GM10266 (cell line): ENCODE measurements at regions not wholly inside any gene's neighbourhood (a gene's known extent, or its start where the extent isn't known, plus 50 kb on each side); places are given as distances from the start of the nearest gene placed in this dataset.

Source experiments
- DNase-seq: peaks from one replicate; pipeline ENCODE4 v3.0.0; 2012; ENCODE audit errors: extremely low spot score
- TF ChIP-seq, protein P1 (sequence below): IDR thresholded peaks from 2 replicates; pipeline ENCODE4 v1.5.1; 2012; ENCODE audit warnings: mild to moderate bottlenecking, low read depth; ENCODE audit not compliant: control insufficient read depth, insufficient read depth; ENCODE audit errors: missing control alignments

DNA sequence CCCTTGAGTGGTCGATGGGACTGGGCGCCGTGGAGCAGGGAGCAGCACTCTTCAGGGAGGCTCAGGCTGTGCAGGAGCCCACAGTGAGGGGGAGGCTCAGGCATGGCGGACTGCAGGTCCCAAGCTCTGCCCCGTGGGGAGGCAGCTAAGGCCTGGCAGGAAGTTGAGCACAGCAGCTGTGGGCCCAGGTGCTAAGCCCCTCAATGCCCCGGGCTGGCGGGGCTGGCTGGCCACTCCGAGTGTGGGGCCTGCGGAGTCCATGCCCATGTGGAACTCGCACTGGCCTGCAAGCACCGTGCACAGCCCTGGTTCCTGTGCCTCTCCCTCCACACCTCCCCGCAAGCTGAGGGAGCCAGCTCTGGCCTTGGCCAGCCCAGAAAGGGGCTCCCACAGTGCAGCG lies 948.4 kb upstream of the EYS start:
- no peak for DNase-seq
- TF ChIP-seq, protein P1, sequence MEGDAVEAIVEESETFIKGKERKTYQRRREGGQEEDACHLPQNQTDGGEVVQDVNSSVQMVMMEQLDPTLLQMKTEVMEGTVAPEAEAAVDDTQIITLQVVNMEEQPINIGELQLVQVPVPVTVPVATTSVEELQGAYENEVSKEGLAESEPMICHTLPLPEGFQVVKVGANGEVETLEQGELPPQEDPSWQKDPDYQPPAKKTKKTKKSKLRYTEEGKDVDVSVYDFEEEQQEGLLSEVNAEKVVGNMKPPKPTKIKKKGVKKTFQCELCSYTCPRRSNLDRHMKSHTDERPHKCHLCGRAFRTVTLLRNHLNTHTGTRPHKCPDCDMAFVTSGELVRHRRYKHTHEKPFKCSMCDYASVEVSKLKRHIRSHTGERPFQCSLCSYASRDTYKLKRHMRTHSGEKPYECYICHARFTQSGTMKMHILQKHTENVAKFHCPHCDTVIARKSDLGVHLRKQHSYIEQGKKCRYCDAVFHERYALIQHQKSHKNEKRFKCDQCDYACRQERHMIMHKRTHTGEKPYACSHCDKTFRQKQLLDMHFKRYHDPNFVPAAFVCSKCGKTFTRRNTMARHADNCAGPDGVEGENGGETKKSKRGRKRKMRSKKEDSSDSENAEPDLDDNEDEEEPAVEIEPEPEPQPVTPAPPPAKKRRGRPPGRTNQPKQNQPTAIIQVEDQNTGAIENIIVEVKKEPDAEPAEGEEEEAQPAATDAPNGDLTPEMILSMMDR, result no peak

DNA sequence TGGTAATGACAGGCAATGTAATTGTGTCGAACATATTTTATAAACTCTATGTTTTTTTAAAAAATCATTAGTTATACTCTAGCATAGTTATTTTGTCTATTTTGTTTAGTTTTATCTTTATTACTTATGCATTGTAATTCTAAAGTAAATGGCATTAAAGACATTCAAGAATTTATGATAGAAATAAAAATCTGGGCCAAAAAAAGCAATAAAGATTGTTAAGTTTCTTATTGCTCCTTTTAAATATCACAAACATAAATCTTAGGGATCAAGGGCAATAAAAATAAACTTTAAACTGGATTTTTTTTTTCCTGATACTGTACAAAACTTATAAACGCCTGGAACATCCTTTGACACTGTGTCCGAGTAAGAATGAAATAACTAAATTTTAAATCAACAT lies 931.5 kb upstream of the EYS start:
- TF ChIP-seq, protein P1, result no peak
- DNase-seq, result no peak

DNA sequence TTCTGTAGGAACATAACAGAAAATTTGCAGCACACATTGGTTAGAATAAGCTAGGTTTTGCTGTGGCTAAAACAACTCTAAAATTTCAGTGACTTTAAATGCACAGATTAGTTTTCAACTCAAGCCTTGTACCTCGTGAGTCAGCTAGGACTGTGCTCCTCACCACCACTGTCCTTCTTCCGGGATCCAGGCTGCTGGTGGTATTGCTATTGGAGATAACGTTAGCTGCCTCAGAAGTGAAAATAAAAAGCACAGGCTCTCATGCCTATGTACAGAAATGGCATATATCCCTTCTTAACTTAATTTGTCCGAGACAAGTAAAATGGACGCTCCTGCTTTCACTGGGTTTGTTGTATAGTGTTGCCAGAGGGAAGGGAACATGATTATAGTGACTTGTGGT lies 931.1 kb upstream of the EYS start:
- no peak for DNase-seq
- TF ChIP-seq, protein P1, result no peak

DNA sequence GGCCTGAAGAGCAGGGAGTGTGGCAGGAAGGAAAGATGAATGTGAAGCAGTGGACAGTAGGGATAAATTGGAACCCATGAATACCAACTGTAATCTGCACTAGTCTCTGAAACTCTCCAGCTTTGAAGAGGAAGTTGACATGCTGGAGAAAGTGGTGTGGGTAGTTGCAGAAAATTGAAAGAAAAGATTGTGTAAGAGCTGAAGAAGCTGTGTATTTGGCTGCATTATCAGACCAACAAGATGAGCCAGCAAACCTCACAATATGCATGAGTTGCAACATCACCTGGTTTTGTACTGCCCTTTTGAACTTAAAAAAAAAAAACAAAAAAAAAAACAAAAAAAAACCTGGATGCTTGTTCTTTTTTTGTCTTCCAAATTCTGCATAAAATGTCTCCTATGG lies 921.9 kb upstream of the EYS start:
- DNase-seq, result no peak
- TF ChIP-seq, protein P1, result no peak

DNA sequence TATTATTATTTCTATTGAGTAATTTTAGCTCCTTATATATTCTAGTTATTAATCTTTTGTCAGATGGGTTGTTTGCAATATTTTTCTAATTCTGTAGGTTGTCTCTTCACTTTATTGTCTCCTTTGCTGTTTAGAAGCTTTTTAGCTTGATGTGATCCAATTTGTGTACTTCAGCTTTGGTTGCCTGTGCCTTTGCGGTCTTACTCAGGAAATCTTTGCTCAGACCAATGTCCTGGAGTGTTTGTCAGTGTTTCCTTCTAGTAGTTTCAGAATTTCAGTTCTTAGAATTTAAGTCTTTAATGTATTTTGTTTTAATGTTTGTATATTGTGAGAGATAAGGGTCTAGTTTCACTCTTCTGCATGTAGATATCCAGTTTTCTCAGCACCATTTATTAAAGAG lies 916.0 kb upstream of the EYS start:
- TF ChIP-seq, protein P1, result no peak
- DNase-seq, result no peak

DNA sequence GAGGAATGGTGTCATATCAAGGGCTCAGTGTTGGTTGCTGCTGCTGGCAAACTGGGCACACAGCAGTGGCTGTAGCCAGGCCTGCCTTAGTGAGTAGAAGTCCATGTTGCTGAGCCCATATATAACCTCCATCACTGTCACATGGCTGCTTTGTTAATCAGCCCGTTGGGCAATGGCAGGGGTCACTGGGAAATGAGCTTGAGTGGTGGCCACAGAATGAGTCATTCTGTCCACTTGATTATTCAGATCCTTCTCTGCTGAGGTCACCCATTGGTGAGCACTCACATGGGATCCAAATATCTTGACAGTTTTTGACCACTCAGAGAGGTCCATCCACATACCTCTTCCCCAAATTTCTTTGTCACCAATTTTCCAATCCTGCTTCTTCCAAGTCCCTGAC lies 898.9 kb upstream of the EYS start:
- TF ChIP-seq, protein P1, result no peak
- DNase-seq, result no peak

DNA sequence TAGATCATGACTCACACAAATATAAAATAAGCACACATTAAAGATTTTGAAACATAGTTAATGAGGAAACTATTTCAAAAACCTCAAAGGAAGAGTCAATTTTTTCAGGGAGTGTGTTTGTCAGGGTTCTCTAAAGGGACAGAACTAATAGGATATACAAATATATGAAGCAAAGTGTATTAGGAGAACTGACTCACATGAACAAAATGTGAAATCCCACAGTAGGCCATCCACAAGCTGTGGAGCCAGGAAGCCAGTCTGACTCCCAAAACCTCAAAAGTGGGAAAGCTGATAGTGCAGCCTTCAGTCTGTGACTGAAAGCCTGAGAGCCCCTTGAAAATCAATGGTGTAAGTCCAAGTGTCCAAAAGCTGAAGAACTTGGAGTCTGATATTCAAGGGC lies 898.0 kb upstream of the EYS start:
- TF ChIP-seq, protein P1, result no peak
- no peak for DNase-seq
